IPS-NIHi7 (cell line): ENCODE measurements at regions not wholly inside any gene's neighbourhood (a gene's known extent, or its start where the extent isn't known, plus 50 kb on each side); places are given as distances from the start of the nearest gene placed in this dataset.
"Not testable (repeated sequence)": the region's sequence is repeated elsewhere in the genome, so short reads cannot be mapped to it uniquely, and the experiment has no call there.

Experiments used
- DNase-seq: peaks from one replicate; pipeline ENCODE4 v3.0.0; 2012; ENCODE audit warnings: mixed read lengths; ENCODE audit errors: extremely low spot score

DNA sequence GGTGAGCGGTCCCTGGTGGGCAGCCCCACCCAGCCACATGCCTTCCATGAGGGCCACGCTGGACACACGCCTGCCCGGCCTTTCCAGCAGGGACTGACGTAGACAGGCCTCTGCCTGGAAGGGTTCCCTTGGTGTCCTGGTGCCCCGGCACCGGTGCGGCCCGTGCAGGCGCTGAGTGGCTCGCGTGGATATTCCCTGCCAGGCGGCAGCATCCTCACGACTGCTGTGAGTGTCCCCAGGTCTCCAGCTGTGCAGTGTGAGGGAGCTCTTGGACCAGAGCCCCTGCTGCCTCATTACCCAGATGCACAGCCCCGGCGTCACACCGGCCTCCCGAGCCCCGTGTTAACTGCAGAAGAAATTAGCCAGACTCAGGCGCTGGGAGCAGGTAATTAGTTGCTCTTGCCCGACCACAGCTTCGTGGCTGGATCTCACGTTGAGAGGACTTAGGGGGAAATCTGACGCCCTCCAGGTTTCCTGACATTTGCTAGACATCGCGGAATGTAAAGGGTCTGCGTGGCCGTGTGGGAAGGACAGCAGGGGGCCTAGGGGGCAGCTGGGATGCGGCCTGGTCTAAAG, 1196.3 kb downstream of the BRD1 start:
- DNase-seq, result no peak

DNA sequence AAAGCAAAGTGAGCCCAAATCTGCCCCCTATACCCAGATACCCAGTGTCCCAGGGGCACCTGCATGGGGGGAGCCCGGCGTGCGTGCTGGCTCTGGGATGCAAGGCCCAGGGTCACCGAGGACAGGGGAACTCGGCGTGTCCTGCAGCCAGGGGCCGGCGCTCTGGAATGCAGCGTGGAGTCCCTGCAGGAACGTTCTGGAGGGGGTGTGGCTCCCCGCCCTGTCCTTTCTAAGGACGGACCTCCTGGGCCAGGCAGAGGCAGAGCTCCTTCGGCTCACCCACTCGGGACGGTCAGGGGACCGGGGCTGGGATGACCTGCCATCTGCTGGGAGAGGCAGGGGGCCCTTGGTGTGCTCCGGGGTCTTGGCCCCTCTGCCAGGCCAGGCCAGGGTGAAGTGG, 1196.8 kb downstream of the BRD1 start:
- DNase-seq, result no peak

DNA sequence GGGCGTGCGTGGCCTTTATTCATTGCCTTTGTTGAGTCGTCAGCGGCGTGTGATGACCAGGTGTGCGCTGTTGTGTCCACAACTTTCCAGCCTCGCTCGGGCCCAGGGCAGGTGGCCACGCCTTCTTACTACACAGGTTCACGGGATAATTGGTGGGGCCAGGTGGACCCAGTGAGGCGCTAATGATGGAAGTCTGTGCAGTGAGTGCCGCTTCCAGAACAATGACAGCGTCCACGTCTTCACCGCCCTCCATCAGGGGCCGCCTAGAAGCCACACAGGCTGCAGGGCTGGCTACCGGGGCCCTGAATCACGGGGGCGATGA, 1197.3 kb downstream of the BRD1 start:
- DNase-seq, result no peak

DNA sequence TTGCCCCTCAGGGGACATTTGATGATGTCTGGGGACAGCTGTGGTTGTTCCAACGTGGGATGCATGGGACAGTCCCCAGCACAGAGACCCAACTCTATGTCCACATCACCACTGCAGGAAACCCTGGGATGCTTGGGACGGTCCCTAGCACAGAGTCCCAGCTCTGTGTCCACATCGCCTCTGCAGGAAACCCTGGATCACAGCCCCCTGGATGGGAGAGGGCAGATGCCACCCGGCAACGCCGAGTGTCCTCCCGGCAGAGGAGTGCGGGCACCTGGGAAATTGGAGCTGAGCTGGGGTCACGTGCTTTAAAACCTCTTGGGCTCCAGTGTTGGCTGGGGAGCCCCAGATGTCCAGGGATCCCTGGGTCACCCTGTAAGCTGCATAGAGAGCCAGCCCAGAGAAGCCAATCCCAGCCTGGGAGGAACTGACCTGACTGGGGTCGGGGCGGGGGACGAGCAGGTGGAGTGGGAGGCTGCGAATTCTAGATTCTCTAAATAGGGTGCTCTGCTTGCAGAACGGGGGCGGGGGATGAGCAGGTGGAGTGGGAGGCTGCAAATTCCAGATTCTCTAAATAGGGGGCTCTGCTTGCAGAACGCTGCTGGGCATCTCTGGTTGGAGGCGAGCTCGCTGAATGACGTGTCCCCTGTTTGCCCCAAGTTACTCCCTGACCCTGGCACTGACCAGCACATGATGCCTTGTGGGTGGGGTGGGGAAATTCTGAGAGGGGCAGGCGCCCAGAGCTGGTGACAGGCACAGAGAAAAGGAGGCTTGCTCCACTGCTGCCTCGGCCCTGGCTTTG, 1197.8 kb downstream of the BRD1 start:
- DNase-seq, result no peak

DNA sequence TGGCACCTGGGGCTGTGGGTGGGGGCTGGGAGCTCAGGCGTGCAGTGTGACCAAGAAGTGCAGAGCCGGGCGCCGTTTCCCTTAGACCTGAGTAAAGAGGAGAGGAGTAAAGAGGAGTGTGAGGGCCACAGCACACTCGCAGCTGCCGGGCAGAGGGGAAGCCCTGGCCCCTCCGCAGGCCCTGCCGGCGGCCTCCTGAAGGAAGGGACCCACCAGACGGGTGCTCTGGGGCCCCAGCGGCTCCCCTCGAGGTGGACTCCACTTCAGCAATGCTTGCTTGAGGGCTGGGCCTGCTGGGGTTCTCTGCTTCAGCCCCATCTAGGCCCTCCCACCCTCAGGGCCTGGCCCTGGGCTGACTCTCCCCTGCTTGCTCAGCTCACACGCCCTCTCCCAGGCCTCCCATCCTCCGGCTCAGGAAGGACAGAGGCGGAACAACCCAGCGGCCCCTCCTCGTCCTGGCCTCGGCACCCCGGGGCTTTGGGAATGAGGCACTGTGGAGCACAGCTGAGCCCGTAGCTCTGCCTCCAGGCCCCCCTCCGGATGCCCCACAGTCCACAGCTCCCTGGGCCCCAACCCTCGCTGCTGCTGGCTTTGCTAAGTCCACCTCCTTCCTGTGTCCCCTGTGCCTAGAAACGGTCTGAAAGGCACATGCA, 1198.7 kb downstream of the BRD1 start:
- DNase-seq, result peak; percentile 80

DNA sequence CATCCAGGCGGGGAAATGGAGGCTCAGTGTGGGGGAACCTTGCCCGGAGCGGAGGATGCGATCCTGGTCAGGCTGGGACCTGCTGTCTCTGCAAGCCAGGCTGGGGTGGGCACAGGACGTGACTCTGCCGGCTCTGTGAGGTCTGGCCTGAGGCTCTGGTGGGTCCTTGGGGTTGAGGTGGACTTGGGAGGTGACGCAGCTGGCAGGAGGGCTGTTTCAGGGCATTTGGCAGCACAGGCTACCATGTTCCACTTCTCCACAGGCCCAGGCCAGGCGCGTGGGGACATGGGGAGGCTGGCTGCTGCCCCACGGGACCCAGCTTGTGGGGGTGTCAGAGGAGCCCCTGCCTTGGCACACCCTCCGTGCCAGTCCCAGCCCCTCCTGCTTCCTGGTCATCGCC, 1199.7 kb downstream of the BRD1 start:
- no peak for DNase-seq

DNA sequence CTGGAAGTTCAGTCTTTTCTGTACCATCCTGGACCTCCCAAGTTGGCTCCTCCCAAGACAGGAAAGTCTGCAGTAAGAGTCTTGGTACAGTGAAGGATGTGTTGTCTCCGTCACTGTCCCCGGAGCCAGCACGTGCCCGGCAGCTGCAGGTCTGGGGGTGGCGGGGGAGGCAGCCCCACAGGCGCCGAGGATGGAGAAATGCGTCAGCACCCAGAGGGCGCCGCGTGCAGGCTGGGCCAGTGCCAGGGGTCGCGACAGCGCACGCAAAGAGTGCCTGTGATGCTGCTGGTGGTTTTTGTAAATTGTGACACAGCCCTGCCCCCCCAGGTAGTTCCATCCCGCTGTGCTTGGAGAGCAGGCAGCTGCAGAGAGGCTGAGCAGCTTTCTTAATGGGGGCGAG, 1200.5 kb downstream of the BRD1 start:
- no peak for DNase-seq

DNA sequence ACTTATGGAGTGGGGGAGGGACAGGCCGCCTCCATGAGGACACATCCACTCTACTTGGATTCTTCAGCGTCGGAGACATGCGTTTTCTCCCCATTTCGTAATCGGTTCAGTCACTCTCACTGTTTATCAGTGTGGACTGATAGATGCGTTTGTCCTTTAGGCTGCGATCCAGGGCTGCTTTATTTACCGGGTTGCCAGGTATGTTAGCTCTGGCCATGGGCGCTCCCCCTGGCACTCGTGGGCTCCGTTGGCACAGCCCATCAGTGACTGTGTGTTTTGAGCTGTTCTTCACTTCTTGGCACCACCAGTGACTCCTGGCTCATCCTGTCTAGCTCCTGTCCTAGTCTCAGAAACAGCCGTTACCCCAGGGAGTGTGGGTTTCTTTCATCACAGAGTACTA, 1203.3 kb downstream of the BRD1 start:
- no peak for DNase-seq

DNA sequence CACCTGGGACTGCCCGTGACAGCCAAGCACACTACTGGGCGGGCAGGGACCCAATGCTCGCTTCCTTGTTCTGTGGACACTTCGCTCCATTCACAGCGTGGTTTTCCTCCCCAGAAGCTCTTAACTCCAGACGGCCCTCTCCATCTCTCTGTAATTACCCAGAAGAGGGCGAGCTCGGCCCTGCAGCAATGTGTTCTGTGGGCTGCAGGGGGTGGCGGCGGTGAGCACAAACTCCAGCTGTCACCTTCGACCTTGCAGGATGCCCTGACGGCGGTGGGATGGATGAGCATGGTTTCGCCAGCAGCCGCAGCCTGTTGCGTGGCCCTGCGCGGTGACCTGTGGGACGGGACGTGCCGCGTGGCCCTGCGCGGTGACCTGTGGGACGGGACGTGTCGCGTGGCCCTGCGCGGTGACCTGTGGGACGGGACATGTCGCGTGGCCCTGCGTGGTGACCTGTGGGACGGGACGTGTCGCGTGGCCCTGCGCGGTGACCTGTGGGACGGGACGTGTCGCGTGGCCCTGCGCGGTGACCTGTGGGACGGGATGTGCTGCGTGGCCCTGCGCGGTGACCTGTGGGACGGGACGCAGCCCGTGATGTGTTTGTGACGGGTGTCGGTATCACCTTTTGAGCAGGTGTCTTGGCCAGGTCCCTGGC, 1204.7 kb downstream of the BRD1 start:
- no peak for DNase-seq

DNA sequence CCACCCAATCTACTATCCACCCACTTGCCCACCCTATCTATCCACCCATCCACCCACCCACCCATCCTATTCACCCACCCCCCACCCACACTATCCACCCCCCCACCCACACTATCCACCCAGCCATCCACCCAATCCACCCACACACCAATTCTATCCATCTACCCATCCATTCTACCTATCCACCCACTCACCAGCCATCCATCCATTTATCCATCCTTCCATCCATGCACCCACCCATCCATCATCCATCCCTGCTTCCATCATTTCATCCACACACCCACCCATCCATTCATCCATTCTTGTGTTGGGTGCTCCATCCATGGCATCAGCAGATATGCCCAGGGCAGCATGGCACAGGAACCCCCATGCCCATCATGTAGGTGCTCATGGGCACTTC, 1206.6 kb downstream of the BRD1 start:
- no peak for DNase-seq

DNA sequence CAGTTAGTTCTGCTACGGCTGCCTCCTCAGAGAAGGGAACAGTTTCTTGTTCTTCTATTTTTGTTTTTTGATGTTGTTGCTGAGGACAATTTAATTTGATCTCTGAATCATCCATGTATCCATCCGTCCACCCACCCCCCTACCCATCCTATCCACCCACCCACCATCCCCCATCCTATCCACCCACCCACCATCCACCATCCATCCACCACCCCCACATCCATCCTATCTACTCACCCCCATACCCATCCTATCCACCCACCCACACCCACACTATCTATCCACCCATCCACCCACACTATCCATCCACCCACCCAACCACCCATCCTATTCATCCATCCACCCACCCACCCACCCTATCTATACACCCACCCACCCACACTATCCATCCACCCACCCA, 1207.2 kb downstream of the BRD1 start:
- DNase-seq, result not testable (repeated sequence)

DNA sequence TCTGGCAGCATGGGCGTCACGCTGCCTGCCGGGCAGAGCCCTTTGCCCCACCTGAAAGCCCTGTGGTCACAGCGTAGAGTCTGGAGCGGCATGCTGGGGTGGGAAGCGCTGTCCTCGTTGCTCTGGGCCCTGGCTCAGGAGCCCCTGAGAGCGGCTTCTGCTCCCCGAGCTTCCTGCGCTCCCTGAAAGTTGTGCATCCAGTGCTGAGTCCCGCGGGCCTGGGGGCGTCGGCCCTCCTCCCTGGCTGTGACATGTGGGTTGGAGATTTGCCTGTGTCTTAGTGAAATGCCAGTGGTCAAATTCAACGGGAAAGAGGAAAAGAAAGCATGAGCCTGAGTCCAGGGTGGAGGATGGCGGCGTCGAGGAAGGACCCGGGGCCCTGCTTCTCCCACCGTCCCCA, 1208.0 kb downstream of the BRD1 start:
- DNase-seq, result no peak

DNA sequence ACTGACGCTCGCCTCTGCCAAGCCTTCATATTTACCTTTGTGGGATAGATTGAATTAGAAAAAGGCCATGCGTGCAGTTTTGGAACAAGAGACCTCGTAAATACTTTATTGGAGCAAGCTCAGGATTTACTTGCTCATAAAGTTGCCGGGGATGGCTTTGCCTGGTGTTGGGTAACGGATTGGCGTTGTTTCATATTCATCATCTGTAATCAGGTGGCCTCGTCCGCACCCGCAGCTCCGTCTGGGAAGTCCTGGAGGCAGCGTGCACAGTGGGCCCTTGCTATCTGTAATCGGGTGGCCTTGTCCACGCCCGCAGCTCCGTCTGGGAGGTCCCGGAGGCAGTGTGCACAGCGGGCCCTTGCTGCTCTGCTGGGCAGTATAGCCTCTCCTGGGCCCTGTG, 1209.3 kb downstream of the BRD1 start:
- DNase-seq, result no peak

DNA sequence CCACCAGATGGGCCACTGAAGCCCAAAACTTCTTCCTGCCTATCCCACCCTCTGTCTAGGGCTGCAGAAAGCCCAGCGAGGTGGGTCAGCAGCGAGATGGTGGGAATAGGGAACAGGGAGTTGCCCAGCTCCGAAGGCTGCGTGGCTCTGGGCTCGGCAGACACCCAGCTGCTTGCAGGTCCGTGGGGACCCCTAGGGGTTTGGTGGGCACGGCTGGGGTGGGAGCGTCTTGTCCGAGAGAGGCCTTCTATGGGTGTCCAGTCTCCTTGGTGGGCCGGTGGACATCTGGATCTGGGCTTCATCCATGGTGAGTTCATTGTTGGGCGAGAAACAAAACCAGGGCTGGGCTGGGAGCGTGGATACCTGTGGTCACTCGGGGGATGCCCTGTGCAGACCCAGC, 1211.0 kb downstream of the BRD1 start:
- DNase-seq, result no peak

DNA sequence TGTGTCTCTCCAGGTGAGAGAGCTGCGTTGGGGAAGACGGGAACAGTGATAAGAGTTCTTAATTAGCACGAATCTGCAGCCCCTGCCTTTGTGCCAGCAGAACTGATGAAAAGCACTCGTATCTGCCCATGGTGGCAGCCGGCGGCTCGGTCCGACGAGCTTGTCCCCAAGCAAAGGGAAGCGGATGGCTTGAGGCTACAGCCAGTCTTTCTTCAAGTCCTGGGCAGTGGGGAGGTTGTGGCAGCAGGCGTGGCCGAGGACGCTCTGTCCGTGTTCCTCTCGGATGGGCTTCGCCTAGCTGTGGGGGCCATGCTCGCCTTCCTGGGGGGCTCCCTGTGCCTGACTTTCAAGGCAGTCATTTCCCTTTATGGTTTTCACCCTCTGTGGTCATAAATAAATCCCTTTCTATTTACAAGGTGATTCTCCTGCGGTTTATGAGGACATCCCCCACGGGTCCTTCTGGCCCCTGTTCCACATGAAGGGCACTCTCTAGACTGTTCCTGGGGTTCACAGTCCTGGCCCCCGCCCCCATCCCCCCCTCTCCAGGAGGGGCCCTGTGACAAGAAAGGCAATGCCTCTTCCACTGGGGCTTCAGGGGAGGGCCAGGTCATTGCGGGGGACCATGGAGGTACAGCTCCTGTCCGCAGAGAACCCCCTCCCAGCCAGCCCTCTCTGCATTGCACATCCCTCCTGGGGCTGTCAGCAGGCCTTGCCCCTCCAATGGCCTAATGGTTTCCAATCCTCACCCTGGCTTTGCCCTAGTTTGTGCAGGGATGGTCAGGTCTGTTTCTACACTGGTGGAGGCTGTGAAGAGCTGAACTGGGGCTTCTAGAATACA, 1212.3 kb downstream of the BRD1 start:
- no peak for DNase-seq

DNA sequence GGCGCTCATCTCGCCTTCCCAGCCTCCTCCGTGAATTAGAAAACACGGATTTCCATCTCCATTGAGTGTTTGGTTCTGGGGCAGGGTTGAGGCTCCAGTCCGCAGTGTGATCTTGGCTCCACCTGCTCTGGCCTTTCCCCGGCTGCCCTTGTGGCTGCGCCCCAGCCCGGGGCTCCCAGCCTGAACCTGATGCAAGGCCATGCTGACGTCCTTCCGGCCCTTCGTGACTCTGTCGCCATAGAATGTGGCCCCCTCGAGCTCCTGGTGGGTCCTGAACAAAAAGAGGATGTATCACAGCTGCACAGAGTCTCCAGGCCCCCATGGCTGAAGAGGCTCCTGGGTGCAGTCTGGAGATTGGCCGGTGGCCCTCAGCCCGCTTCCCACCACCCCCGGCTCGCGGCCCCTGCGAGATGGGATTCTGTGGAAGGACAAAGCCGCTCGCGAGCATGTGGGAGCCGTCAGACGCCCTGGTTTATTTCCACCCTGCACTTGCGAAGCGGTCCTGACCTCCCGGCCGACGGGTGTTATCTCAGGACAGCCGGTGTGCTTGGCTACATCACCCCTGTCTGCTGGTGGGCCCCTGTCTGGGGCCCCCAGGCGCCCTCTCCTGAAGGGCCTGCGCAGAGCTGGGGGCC, 1214.0 kb downstream of the BRD1 start:
- DNase-seq, result no peak

DNA sequence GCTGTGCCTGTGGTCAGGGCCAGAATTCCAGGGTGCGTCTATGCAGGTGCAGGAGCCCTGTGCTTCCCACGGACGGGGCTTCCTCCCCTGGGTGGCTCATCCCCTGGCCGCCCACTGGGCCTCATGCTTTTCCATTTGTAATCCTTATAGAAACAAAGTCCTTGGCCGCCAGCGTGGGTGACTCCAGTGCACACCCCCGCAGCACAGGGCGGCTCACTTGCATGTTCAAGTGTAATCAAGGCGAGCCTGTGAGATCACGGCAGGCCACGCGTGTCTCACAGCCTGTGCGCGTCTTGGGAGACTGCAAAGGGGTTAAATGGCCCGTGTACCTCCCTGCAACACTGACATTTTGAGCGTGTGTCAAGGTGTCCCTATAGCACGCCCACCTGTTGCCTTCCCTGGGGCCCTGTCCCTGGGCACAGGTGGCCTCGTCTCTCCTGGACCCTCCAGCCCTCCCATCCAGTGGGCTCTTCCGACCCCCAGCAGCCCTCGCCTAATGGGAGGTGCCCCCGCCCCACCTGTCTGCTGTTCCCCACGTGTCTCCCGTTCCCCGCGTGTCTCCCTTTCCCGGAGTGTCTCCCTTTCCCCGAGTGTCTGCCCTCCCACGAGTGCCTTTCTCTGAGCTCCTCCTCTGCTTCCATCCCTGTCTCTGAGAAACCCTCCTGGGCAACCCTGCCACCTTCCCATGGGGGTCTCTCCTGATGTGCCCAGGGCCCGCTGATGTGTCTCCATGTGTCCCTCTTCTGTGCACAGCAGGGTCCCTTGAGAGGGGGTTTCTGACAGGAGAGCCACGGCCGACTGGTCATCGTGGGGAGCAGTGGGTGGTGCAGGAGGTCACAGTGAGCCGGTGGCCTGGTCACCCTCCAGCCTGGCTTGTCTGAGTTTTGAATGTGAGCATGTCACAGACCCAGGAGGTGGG, 1215.3 kb downstream of the BRD1 start:
- no peak for DNase-seq

DNA sequence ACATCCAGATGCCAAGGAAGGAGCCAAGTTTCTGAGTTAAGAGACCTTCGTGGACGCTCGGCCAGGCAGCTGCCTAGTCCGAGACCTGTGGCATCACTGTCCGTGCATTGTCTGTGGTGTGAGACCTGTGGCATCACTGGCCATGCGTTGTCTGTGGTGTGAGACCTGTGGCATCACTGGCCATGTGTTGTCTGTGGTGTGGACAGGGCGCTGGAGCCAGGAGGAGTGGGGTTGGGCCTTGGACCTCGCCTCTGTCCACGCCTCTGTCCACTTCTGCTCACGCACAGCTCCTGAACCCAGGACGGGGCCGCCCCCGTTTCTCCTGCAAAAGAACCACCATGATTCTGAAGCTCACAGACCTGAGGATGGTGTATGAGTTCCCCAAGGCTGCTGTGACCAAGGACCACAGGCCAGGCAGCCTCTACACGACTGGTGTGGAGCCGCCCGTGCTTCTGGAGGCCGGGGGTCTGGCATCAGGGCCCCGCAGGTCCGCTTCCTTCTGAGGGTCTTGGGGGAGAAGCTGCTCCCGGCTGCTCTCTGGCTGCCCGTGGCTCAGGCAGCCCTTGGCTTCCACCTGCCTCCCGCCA, 1218.3 kb downstream of the BRD1 start:
- DNase-seq, result no peak

DNA sequence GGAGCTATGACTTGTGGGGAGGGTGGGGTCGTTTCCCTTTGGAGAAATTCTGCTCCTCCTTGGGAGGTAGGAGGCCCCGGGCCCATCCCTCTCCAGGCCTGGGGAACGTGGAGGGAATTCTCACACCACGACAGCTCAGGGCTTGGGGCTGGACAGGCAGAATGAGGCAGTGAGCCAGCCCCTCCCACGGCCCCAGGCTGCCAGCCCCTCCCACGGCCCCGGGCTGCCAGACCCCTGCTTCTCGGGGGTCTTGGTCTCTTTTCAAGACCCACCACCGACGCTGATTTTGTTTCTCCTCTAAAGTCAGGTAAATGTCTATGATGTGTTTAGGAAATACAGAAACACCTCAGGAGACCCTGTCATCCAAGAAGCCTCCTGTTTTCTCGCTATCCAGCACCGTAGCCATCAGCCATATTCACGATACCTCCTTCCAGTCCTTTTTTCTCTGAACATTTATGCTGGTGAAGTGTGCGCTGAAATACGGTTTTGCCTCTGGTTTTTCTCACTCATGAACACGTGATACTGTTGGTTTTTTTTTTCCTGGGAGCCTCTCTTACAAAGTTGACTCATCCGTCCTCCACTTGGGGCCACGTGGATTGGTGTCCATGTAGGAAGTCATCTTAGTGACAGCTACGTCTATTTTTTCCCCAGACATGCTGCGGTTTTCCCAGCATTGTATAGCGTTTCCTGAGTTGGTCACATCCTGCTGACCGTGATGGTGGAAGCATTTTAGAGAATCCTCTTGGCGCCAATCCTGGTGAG, 1219.6 kb downstream of the BRD1 start:
- DNase-seq, result no peak
